GM21619 (cell line): ENCODE measurements at regions not wholly inside any gene's neighbourhood (a gene's known extent, or its start where the extent isn't known, plus 50 kb on each side); places are given as distances from the start of the nearest gene placed in this dataset.

Experiments used
- ATAC-seq: cut with Tn5 transposase; IDR thresholded peaks from one replicate; pipeline ENCODE4 v1.9.1; 2021; ENCODE audit not compliant: unreplicated experiment

DNA sequence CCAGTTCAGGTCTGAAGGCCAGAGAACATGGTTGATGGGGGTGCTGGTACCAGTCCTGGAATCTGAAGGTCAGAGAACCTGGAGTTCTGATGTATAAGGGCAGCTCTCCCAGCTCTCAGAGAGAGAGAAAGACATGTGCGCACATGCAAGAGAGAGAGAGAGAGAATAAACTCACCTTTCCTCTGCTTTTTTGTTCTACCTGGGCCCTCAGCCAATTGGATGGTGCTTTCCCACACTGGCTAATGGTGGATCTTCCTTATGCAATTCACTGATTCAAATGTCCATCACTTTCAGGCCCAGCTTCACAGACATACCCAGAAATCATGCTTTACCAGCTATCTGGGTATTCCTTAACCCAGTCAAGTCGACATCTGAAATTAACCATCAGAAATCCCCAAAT, 377.7 kb upstream of the MEX3C start:
- no peak for ATAC-seq

- no peak for ATAC-seq
Measured at GRCh38 chr18:51578406-51578980, 381.0 kb upstream of the MEX3C start.

- ATAC-seq, result no peak
Measured at GRCh38 chr18:51580580-51580979, 383.1 kb upstream of the MEX3C start.

DNA sequence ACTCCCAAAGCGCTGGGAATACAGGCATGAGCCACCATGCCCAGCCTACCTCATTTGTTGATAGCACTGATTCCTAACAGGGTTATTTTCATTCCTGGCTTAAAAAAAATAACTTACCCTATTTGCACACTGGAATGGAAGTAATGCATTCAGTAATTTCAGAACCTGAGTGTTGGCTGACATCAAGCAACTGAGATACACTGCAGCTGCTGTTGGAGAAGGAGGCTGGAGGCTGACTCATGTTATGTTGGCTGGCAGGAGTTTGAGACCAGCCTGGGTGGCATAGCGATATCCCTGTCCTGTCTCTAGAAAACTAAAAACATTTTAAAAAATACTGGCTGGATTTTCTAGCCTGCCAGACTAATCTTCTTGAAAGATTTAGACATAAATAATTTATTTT, 385.1 kb upstream of the MEX3C start:
- no peak for ATAC-seq

DNA sequence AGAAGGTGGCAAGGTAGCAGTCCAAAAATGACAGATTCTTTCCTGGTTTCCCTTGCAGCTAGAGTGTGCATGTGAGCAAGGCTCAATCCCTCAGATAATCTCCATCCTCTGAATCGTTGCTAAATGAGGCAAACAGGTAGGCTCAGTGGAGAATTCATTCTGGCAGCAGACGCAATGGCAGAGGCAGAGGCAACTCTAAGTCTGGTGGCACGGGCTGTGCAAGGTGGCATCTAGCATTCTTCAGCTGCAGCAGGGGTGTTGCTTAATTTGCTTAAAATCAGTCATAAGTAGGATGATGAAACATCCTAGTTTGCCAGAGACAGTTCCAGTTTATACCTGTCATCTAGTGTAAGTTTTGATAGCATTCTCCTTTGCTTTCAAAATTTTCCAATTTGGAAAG, 391.1 kb upstream of the MEX3C start:
- no peak for ATAC-seq

DNA sequence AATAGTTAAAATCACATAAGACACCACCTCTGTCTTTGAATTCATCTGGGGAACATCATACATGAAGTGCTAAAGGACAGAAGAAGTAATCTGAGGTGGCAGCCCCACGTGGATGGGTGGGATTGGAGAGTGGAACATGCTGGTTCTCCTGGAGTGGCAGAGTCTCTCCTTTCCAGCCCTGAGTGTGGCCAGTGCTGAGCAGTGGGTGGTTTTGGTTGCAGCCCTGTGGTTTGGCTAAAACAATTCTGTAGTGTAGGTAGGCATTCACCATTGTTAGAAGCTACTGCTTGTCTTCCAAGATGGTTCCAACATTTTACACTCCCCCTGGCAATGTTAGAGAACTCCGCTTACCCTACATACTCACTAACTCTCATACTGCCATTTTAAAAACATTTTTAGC, 396.4 kb upstream of the MEX3C start:
- ATAC-seq, result no peak

DNA sequence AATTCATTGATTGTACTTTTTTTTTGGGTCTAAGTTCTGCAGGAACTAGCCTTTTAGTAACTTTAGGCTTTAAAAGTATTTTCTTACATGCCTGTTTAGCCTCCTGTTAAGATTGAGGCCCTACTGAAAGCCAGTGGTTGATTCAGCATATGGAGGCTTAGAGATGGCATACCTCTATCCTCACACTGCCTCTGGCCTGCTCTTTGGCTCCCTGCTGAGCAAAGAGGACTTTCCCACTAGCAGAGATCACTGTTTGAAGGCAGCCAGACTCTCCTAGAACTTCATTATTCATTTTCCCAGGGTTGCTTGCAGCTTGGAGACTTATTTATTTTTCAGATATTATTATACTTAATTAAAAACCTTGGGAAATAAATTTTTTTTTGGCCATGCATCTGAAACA, 405.6 kb upstream of the MEX3C start:
- ATAC-seq, result no peak

GRCh38 chr18:51603551-51603950, 406.1 kb upstream of the MEX3C start:
- ATAC-seq, result no peak

GRCh38 chr18:51610481-51610880, 413.0 kb upstream of the MEX3C start:
- no peak for ATAC-seq

- no peak for ATAC-seq
Measured at GRCh38 chr18:51611326-51611725, 413.8 kb upstream of the MEX3C start.

GRCh38 chr18:51614033-51614432, 416.6 kb upstream of the MEX3C start:
- no peak for ATAC-seq

DNA sequence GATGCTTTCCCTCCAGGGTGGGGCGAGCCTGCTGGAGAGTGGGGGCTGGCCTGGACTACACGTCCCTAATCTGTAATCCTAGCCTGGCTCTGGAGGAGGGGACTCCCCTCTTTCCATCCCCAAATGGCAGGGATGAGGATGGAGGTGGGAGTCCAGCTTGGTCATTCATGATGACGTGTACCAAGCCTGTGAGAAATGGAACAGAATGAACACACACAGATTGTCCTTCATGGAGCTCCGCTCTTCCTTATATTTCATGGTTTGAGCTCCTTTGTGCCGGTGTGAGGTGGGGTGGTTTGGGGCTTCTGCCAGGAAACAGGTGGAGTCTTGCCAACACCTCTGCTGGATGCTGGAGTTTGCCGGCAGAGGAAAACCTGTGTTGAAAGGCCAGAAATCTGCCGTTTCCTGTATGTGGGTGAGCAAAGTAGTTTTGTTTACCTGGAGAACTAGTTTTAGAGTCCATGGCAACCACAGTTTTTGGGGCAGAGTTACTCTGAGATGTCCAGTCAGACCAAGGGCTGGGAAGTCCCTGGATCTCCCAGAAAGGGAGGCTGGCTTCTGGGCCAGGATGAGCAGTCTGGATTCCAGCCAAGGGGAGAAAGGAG, 417.6 kb upstream of the MEX3C start:
- no peak for ATAC-seq

DNA sequence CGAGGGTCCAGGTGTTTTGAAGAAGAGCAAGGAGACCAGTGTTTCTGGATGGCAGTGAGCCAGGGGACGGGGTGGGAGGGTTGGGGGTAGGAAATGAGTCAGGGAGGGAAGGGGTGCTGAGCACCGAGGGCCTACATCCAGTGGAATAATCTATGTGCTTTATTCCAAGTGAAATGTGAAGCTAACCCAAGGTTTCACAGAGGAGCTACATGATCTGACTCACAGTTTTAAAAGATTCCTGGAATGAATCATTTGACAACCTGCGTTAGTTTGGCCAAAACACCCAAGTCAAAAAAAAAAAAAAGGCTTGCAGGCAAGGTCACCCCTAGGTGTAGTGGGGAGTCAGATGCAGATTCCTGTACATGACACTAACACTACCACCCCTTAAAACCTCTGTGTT, 419.7 kb upstream of the MEX3C start:
- ATAC-seq, result no peak

DNA sequence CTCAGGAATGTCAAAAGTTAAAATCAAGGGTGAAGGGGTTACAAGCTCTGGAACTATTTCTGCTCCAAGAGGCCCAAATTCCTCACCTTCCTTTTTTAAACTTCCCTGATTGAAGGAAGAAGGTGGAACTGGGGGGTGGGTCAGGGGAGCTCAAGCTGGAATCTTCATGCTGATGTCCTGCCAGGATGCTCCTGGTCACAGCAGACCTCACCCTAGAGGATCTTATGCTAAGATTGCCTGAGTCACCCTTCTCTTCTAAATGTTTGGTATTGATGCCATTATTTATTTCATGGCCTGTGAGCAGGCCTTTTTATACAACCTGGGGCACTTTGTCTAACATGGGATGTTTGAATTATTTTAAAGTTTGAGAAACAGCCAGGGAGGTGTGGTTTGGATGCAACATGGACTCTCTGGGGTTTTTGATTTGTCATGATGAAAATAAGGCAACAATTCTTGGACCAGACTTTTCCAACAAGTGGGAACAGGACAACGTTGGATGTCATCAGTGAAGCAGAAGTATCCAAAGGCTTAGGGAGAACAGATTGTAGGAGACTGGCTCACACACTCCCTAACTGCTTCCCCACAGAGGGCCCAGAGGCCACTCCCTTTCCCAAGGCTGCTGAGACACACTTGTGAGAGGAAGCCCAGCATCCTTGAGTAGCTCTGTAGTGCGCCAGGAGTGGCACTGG, 420.2 kb upstream of the MEX3C start:
- ATAC-seq, result no peak

- no peak for ATAC-seq
Measured at GRCh38 chr18:51619283-51619682, 421.8 kb upstream of the MEX3C start.

- ATAC-seq, result no peak
Measured at GRCh38 chr18:51621113-51621863, 423.8 kb upstream of the MEX3C start.

DNA sequence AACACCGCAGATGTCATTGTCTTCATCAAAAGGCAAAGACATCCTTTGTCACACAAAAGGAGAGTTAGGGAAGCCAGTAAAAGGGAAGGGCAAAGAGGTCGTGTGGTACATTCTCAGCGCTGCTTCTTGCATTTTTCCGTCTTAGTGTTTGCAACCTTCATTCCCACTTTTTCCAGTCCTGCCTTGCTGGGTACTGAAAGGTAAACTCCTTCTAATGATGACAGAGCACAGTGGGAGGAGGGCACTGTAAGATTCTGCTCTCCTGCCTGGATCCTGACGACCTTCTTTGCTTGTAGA, 424.3 kb upstream of the MEX3C start:
- ATAC-seq, result no peak

- ATAC-seq, result no peak
Measured at GRCh38 chr18:51622702-51623101, 425.2 kb upstream of the MEX3C start.

GRCh38 chr18:51623653-51624052, 426.2 kb upstream of the MEX3C start:
- no peak for ATAC-seq

DNA sequence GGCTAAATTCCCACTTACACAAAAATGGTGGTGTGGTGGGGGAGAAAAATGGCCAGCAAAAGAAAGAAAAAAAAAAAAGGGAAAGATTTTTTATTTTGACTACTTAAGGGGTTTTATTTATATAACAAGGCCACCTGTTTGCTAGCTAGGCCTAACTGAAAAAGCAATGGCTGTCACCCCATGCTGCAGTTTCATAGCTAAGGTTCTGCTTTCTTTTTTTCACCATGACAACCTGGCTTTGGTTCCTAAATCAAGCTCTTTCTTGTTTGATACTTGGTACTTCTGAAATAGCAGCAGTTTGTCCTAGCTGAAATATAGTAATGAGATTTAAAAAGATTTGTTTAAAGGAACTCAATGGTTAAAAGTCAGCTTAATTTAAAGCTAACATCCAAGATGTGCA, 433.2 kb upstream of the MEX3C start:
- no peak for ATAC-seq

GRCh38 chr18:51637881-51638280, 440.4 kb upstream of the MEX3C start:
- no peak for ATAC-seq

GRCh38 chr18:51639541-51639940, 442.1 kb upstream of the MEX3C start:
- no peak for ATAC-seq
